WTC11 (cell line): ENCODE measurements at regions not wholly inside any gene's neighbourhood (a gene's known extent, or its start where the extent isn't known, plus 50 kb on each side); places are given as distances from the start of the nearest gene placed in this dataset.

ENCODE experiments used
- ATAC-seq: fragments of 200-7000 bp; cut with Tn5 transposase; 2 replicates; pipeline ENCODE4 v1.10.0; 2021; ENCODE audit warnings: mild to moderate bottlenecking, moderate library complexity
- CTCF ChIA-PET: fragments of 300-600 bp; sonication (Branson Sonifier 250); formaldehyde crosslinking; loops from one replicate; lab custom pipeline; 2021; ENCODE audit warnings: antibody characterized with exemption; lab: Charles Lee
- POLR2A ChIA-PET: fragments of 350-600 bp; sonication (Branson Sonifier 250); formaldehyde crosslinking; loops from one replicate; lab custom pipeline; 2021; ENCODE audit warnings: antibody characterized with exemption; lab: Charles Lee
- DNase-seq: peaks from one replicate; pipeline ENCODE4 v3.0.0; 2021; ENCODE audit warnings: low spot score
- H3K27ac Mint-ChIP-seq: 2 replicates; pipeline ENCODE4 v1.8.0; 2021; ENCODE audit warnings: mixed read lengths
- H3K27me3 Mint-ChIP-seq: 2 replicates; pipeline ENCODE4 v1.8.0; 2021; ENCODE audit warnings: low read depth, mild to moderate bottlenecking, moderate library complexity, mixed read lengths
- H3K36me3 Mint-ChIP-seq: 2 replicates; pipeline ENCODE4 v1.8.0; 2021; ENCODE audit warnings: mixed read lengths
- H3K4me1 Mint-ChIP-seq: 2 replicates; pipeline ENCODE4 v1.8.0; 2022; ENCODE audit warnings: mixed read lengths
- H3K4me3 Mint-ChIP-seq: 2 replicates; pipeline ENCODE4 v1.8.0; 2021; ENCODE audit warnings: mild to moderate bottlenecking, moderate library complexity, mixed read lengths
- H3K9me3 Mint-ChIP-seq: 2 replicates; pipeline ENCODE4 v1.8.0; 2021; ENCODE audit warnings: mixed read lengths
- CBFB ChIP-seq: sonication (generic); formaldehyde crosslinking; IDR thresholded peaks from 2 replicates; pipeline ENCODE4 v1.8.1; 2022; ENCODE audit warnings: mild to moderate bottlenecking, low read depth, missing genetic modification reagents
- E2F5 ChIP-seq: sonication (generic); formaldehyde crosslinking; IDR thresholded peaks from 2 replicates; pipeline ENCODE4 v1.8.1; 2022; ENCODE audit warnings: mild to moderate bottlenecking, moderate library complexity, missing genetic modification reagents
- ESRRA ChIP-seq: sonication (generic); formaldehyde crosslinking; IDR thresholded peaks from 2 replicates; pipeline ENCODE4 v1.8.1; 2022; ENCODE audit warnings: mild to moderate bottlenecking, missing genetic modification reagents, borderline replicate concordance
- GABPB1 ChIP-seq: sonication (generic); formaldehyde crosslinking; IDR thresholded peaks from 2 replicates; pipeline ENCODE4 v1.8.1; 2023; ENCODE audit warnings: mild to moderate bottlenecking, missing genetic modification reagents
- GRHL2 ChIP-seq: fragments of 250-450 bp; sonication (Bioruptor Pico); IDR thresholded peaks from 2 replicates; pipeline ENCODE4 v1.8.0; 2022; ENCODE audit warnings: mild to moderate bottlenecking, moderate library complexity; ENCODE audit not compliant: insufficient replicate concordance, severe bottlenecking
- HMGXB4 ChIP-seq: sonication (generic); formaldehyde crosslinking; IDR thresholded peaks from 2 replicates; pipeline ENCODE4 v1.8.1; 2023; ENCODE audit warnings: mild to moderate bottlenecking, moderate library complexity, missing genetic modification reagents
- JUN ChIP-seq: sonication (generic); formaldehyde crosslinking; IDR thresholded peaks from 2 replicates; pipeline ENCODE4 v1.8.0; 2023; ENCODE audit warnings: mild to moderate bottlenecking, missing genetic modification reagents
- MYBL2 ChIP-seq: sonication (generic); formaldehyde crosslinking; IDR thresholded peaks from 2 replicates; pipeline ENCODE4 v1.8.1; 2023; ENCODE audit warnings: mild to moderate bottlenecking, moderate library complexity, missing genetic modification reagents
- NFATC4 ChIP-seq: fragments of 250-450 bp; sonication (Bioruptor Pico); IDR thresholded peaks from 2 replicates; pipeline ENCODE4 v1.9.0; 2021; ENCODE audit warnings: mild to moderate bottlenecking
- NFYB ChIP-seq: sonication (generic); formaldehyde crosslinking; conservative IDR thresholded peaks from 2 replicates; pipeline ENCODE4 v1.8.0; 2022; ENCODE audit warnings: low read depth, missing genetic modification reagents
- NR1H2 ChIP-seq: sonication (generic); formaldehyde crosslinking; IDR thresholded peaks from 2 replicates; pipeline ENCODE4 v1.9.0; 2021; ENCODE audit warnings: mild to moderate bottlenecking, moderate library complexity, missing genetic modification reagents
- PRRX2 ChIP-seq: fragments of 250-450 bp; sonication (Bioruptor Pico); IDR thresholded peaks from 2 replicates; pipeline ENCODE4 v1.8.0; 2021; ENCODE audit warnings: mild to moderate bottlenecking
- TP53 ChIP-seq: sonication (generic); formaldehyde crosslinking; IDR thresholded peaks from 2 replicates; pipeline ENCODE4 v1.8.1; 2023; ENCODE audit warnings: mild to moderate bottlenecking, missing genetic modification reagents
- ZNF138 ChIP-seq: sonication (generic); formaldehyde crosslinking; conservative IDR thresholded peaks from 2 replicates; pipeline ENCODE4 v1.8.1; 2022; ENCODE audit warnings: mild to moderate bottlenecking, moderate library complexity, missing genetic modification reagents
- ZNF219 ChIP-seq: sonication (generic); formaldehyde crosslinking; IDR thresholded peaks from 2 replicates; pipeline ENCODE4 v1.8.0; 2023; ENCODE audit warnings: missing genetic modification reagents, mild to moderate bottlenecking, borderline replicate concordance
- ZNF671 ChIP-seq: fragments of 250-450 bp; sonication (Bioruptor Pico); IDR thresholded peaks from 2 replicates; pipeline ENCODE4 v1.8.0; 2021; ENCODE audit warnings: mild to moderate bottlenecking
- TF ChIP-seq, protein P1 (sequence below): sonication (generic); formaldehyde crosslinking; conservative IDR thresholded peaks from 2 replicates; pipeline ENCODE4 v1.8.1; 2022; ENCODE audit warnings: mild to moderate bottlenecking, missing genetic modification reagents
- TF ChIP-seq, protein P2 (sequence below): sonication (generic); formaldehyde crosslinking; IDR thresholded peaks from 2 replicates; pipeline ENCODE4 v1.8.1; 2023; ENCODE audit warnings: mild to moderate bottlenecking, missing genetic modification reagents, moderate library complexity
- TF ChIP-seq, protein P3 (sequence below): fragments of 250-450 bp; sonication (Bioruptor Pico); IDR thresholded peaks from 2 replicates; pipeline ENCODE4 v2.1.2; 2022; ENCODE audit warnings: mild to moderate bottlenecking, moderate library complexity
- TF ChIP-seq, protein P4 (sequence below): sonication (generic); formaldehyde crosslinking; IDR thresholded peaks from 2 replicates; pipeline ENCODE4 v1.8.1; 2023; ENCODE audit warnings: mild to moderate bottlenecking, missing genetic modification reagents, moderate library complexity
- TF ChIP-seq, protein P5 (sequence below): sonication (generic); formaldehyde crosslinking; IDR thresholded peaks from 2 replicates; pipeline ENCODE4 v1.8.1; 2023; ENCODE audit warnings: mild to moderate bottlenecking, missing genetic modification reagents

GRCh38 chr7:54860003-54860775 is 101.2 kb upstream of the SEC61G start (continued):
- TF ChIP-seq E2F5 (no peak), ZNF671 (no peak), GABPB1 (CRISPR knock-in tag) (no peak), GRHL2 (no peak), NR1H2 (CRISPR knock-in tag) (no peak), ZNF138 (CRISPR knock-in tag) (no peak), MYBL2 (CRISPR knock-in tag) (no peak), JUN (CRISPR knock-in tag) (no peak)

DNA sequence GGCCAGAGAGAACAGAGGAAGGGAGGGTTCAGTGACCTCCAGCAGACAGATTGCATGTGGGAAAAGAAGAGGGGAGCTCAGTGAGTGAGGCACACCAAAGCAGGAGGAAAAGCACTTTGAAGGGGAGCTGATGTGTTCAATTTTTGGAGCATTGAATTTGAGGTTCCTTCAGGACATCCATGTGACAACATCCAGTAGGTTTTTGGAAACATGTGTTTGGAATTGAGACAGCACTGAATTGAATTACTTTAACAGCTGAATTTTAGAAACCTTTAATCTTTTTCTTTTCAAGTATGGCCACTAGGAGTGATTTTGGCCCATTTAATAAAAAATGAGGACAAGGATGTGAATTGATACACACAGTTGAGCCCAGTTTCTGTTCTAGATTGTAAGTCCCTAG is 101.8 kb upstream of the SEC61G start:
- H3K4me1 Mint-ChIP-seq: peaks cover 10% of the 10 kb centered on the region
- peaks cover 6% of the 10 kb centered on the region; the same call in 1 of the 2 replicates for H3K9me3 Mint-ChIP-seq
- POLR2A ChIA-PET: no interaction called here
- ATAC-seq (no peak), DNase-seq (no peak)
- H3K27me3 Mint-ChIP-seq: no peaks in the 10 kb centered on the region
- CTCF ChIA-PET: interaction anchor here (1.1 to 1.2 kb wide), 2 partner anchors 19 to 395 kb away, joined by 3 read pairs; no protein-coding TSS in a partner anchor
- no peak for TF ChIP-seq GABPB1 (CRISPR knock-in tag)
- TF ChIP-seq, protein P1, sequence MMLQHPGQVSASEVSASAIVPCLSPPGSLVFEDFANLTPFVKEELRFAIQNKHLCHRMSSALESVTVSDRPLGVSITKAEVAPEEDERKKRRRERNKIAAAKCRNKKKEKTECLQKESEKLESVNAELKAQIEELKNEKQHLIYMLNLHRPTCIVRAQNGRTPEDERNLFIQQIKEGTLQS (CRISPR knock-in tag): no peak
- TF ChIP-seq, protein P2, sequence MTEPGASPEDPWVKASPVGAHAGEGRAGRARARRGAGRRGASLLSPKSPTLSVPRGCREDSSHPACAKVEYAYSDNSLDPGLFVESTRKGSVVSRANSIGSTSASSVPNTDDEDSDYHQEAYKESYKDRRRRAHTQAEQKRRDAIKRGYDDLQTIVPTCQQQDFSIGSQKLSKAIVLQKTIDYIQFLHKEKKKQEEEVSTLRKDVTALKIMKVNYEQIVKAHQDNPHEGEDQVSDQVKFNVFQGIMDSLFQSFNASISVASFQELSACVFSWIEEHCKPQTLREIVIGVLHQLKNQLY (CRISPR knock-in tag): no peak
- no peak for TF ChIP-seq ESRRA (CRISPR knock-in tag)
- TF ChIP-seq, protein P3, sequence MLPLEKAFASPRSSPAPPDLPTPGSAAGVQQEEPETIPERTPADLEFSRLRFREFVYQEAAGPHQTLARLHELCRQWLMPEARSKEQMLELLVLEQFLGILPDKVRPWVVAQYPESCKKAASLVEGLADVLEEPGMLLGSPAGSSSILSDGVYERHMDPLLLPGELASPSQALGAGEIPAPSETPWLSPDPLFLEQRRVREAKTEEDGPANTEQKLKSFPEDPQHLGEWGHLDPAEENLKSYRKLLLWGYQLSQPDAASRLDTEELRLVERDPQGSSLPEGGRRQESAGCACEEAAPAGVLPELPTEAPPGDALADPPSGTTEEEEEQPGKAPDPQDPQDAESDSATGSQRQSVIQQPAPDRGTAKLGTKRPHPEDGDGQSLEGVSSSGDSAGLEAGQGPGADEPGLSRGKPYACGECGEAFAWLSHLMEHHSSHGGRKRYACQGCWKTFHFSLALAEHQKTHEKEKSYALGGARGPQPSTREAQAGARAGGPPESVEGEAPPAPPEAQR (CRISPR knock-in tag): no peak
- TF ChIP-seq, protein P4, sequence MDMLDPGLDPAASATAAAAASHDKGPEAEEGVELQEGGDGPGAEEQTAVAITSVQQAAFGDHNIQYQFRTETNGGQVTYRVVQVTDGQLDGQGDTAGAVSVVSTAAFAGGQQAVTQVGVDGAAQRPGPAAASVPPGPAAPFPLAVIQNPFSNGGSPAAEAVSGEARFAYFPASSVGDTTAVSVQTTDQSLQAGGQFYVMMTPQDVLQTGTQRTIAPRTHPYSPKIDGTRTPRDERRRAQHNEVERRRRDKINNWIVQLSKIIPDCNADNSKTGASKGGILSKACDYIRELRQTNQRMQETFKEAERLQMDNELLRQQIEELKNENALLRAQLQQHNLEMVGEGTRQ (CRISPR knock-in tag): no peak
- TF ChIP-seq NFATC4 (CRISPR knock-in tag): no peak
- TF ChIP-seq NFYB: no peak
- TF ChIP-seq TP53 (CRISPR knock-in tag): no peak
- TF ChIP-seq HMGXB4 (CRISPR knock-in tag): no peak
- no peak for TF ChIP-seq ZNF219 (CRISPR knock-in tag)
- TF ChIP-seq CBFB: no peak
- TF ChIP-seq PRRX2: no peak
- TF ChIP-seq, protein P5, sequence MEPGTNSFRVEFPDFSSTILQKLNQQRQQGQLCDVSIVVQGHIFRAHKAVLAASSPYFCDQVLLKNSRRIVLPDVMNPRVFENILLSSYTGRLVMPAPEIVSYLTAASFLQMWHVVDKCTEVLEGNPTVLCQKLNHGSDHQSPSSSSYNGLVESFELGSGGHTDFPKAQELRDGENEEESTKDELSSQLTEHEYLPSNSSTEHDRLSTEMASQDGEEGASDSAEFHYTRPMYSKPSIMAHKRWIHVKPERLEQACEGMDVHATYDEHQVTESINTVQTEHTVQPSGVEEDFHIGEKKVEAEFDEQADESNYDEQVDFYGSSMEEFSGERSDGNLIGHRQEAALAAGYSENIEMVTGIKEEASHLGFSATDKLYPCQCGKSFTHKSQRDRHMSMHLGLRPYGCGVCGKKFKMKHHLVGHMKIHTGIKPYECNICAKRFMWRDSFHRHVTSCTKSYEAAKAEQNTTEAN (CRISPR knock-in tag): no peak
- H3K27ac Mint-ChIP-seq: no peak overlapping the region
- no peak overlapping the region for H3K4me3 Mint-ChIP-seq
- no peaks in the 10 kb centered on the region for H3K36me3 Mint-ChIP-seq
